NT2/D1 (cell line): ENCODE measurements at regions not wholly inside any gene's neighbourhood (a gene's known extent, or its start where the extent isn't known, plus 50 kb on each side); places are given as distances from the start of the nearest gene placed in this dataset.

Experiments used
- DNase-seq: peaks from one replicate; pipeline ENCODE4 v3.0.0-alpha.2; 2011; ENCODE audit warnings: low read depth, low spot score
- H3K27me3 ChIP-seq: 2 replicates; pipeline ENCODE4 v1.6.0; 2011; ENCODE audit warnings: mild to moderate bottlenecking; ENCODE audit not compliant: insufficient read length, insufficient read depth
- H3K36me3 ChIP-seq: 2 replicates; pipeline ENCODE4 v1.6.1; 2011; ENCODE audit warnings: mild to moderate bottlenecking, low read length, mixed read lengths; ENCODE audit not compliant: insufficient read depth, insufficient read length
- H3K4me1 ChIP-seq: 2 replicates; pipeline ENCODE4 v1.5.1; 2011; ENCODE audit not compliant: insufficient read depth, insufficient read length
- H3K4me3 ChIP-seq: 2 replicates; pipeline ENCODE4 v1.5.1; 2011; ENCODE audit warnings: low read depth; ENCODE audit not compliant: insufficient read length
- H3K9ac ChIP-seq: 2 replicates; pipeline ENCODE4 v1.6.0; 2011; ENCODE audit warnings: low read depth; ENCODE audit not compliant: insufficient read length
- H3K9me3 ChIP-seq: 2 replicates; pipeline ENCODE4 v1.5.1; 2011; ENCODE audit warnings: mild to moderate bottlenecking, low read length; ENCODE audit not compliant: insufficient read depth
- SUZ12 ChIP-seq: IDR thresholded peaks from 2 replicates; pipeline ENCODE4 v1.6.1; 2011; ENCODE audit not compliant: insufficient read length, insufficient read depth; ENCODE audit errors: extremely low read depth
- YY1 ChIP-seq: IDR thresholded peaks from 2 replicates; pipeline ENCODE4 v1.6.1; 2011; ENCODE audit not compliant: insufficient read length, insufficient read depth
- ZNF274 ChIP-seq: IDR thresholded peaks from 2 replicates; pipeline ENCODE4 v1.6.1; 2011; ENCODE audit warnings: mild to moderate bottlenecking, low read depth, low read length

- no peaks in the 10 kb centered on the region for H3K27me3 ChIP-seq
- no peaks in the 10 kb centered on the region for H3K36me3 ChIP-seq
- no peak overlapping the region for H3K9ac ChIP-seq
- H3K4me3 ChIP-seq = no peak overlapping the region
- no peaks in the 10 kb centered on the region for H3K4me1 ChIP-seq
- peaks cover 15% of the 10 kb centered on the region; the same call in 1 of the 2 replicates for H3K9me3 ChIP-seq
- no peak for DNase-seq
- TF ChIP-seq SUZ12 (no peak), YY1 (no peak), ZNF274 (no peak)
These were observed 1284.0 kb downstream of the RAPGEF2 start for GRCh38 chr4:160386846-160387245.

- Histone ChIP-seq H3K9ac (no peak overlapping the region), H3K4me1 (no peaks in the 10 kb centered on the region), H3K36me3 (no peaks in the 10 kb centered on the region), H3K4me3 (no peak overlapping the region), H3K27me3 (no peaks in the 10 kb centered on the region), H3K9me3 (no peaks in the 10 kb centered on the region)
- TF ChIP-seq YY1 (no peak), ZNF274 (no peak), SUZ12 (no peak)
- no peak for DNase-seq
These were observed 1296.9 kb downstream of the RAPGEF2 start for GRCh38 chr4:160399826-160400225.

GRCh38 chr4:160403081-160403480, 1300.2 kb downstream of the RAPGEF2 start:
- no peak for TF ChIP-seq SUZ12
- no peak for TF ChIP-seq ZNF274
- no peak for TF ChIP-seq YY1
- no peak overlapping the region for H3K9ac ChIP-seq
- no peaks in the 10 kb centered on the region for H3K27me3 ChIP-seq
- DNase-seq = no peak
- H3K4me1 ChIP-seq = no peaks in the 10 kb centered on the region
- H3K9me3 ChIP-seq = no peaks in the 10 kb centered on the region
- H3K4me3 ChIP-seq = no peak overlapping the region
- H3K36me3 ChIP-seq = no peaks in the 10 kb centered on the region

GRCh38 chr4:160406263-160406825, 1303.5 kb downstream of the RAPGEF2 start:
- TF ChIP-seq ZNF274 = no peak
- TF ChIP-seq SUZ12 = no peak
- no peak for TF ChIP-seq YY1
- H3K9me3 ChIP-seq = no peaks in the 10 kb centered on the region

GRCh38 chr4:160414496-160414895, 1311.6 kb downstream of the RAPGEF2 start:
- Histone ChIP-seq H3K27me3 (no peaks in the 10 kb centered on the region), H3K9ac (no peak overlapping the region), H3K4me3 (no peak overlapping the region), H3K9me3 (no peaks in the 10 kb centered on the region), H3K4me1 (no peaks in the 10 kb centered on the region), H3K36me3 (no peaks in the 10 kb centered on the region)
- DNase-seq = no peak
- TF ChIP-seq YY1 = no peak
- no peak for TF ChIP-seq ZNF274
- TF ChIP-seq SUZ12 = no peak

More at GRCh38 chr4:160406263-160406825, 1303.5 kb downstream of the RAPGEF2 start:
- no peaks in the 10 kb centered on the region for H3K4me1 ChIP-seq
- H3K36me3 ChIP-seq = no peaks in the 10 kb centered on the region
- no peak overlapping the region for H3K9ac ChIP-seq
- no peaks in the 10 kb centered on the region for H3K27me3 ChIP-seq
- DNase-seq = no peak
- H3K4me3 ChIP-seq = no peak overlapping the region

GRCh38 chr4:160423879-160424451, 1321.1 kb downstream of the RAPGEF2 start:
- H3K27me3 ChIP-seq = no peaks in the 10 kb centered on the region
- TF ChIP-seq YY1 (no peak), SUZ12 (no peak), ZNF274 (no peak)
- no peaks in the 10 kb centered on the region for H3K4me1 ChIP-seq
- H3K9me3 ChIP-seq = no peaks in the 10 kb centered on the region
- no peaks in the 10 kb centered on the region for H3K36me3 ChIP-seq
- H3K4me3 ChIP-seq = no peak overlapping the region
- DNase-seq = no peak
- no peak overlapping the region for H3K9ac ChIP-seq

GRCh38 chr4:160426233-160426632, 1323.4 kb downstream of the RAPGEF2 start:
- Histone ChIP-seq H3K36me3 (no peaks in the 10 kb centered on the region), H3K27me3 (no peaks in the 10 kb centered on the region), H3K9ac (no peak overlapping the region), H3K9me3 (no peaks in the 10 kb centered on the region), H3K4me3 (no peak overlapping the region), H3K4me1 (no peaks in the 10 kb centered on the region)
- TF ChIP-seq ZNF274 (no peak), YY1 (no peak), SUZ12 (no peak)
- no peak for DNase-seq
